C4-2B (cell line): ENCODE measurements at regions not wholly inside any gene's neighbourhood (a gene's known extent, or its start where the extent isn't known, plus 50 kb on each side); places are given as distances from the start of the nearest gene placed in this dataset.

ENCODE experiments used
- CTCF ChIP-seq: fragments of 450-650 bp; conservative IDR thresholded peaks from 2 replicates; pipeline ENCODE4 v1.5.1; 2017; ENCODE audit warnings: mild to moderate bottlenecking
- ZFX ChIP-seq: fragments of 450-650 bp; IDR thresholded peaks from 2 replicates; pipeline ENCODE4 v1.6.1; 2017

GRCh38 chr12:19844224-19844623, 404.9 kb downstream of the AEBP2 start:
- TF ChIP-seq CTCF (no peak), ZFX (no peak)
